H9 (cell line): ENCODE measurements at regions not wholly inside any gene's neighbourhood (a gene's known extent, or its start where the extent isn't known, plus 50 kb on each side); places are given as distances from the start of the nearest gene placed in this dataset.

Experiments used
- DNase-seq: peaks from one replicate; pipeline ENCODE4 v3.0.0-alpha.2; 2017
- H2AFZ ChIP-seq: one replicate; pipeline ENCODE4 v1.6.1; 2013; ENCODE audit warnings: mild to moderate bottlenecking, low read length, control low read depth, moderate library complexity
- H2AK5ac ChIP-seq: 2 replicates; pipeline ENCODE4 v1.6.1; 2013; ENCODE audit warnings: low read length, control low read depth, mixed read lengths; ENCODE audit not compliant: insufficient read length
- H2BK120ac ChIP-seq: one replicate; pipeline ENCODE4 v1.6.1; 2013; ENCODE audit warnings: low read depth, mild to moderate bottlenecking, low read length, control low read depth, inconsistent platforms; ENCODE audit not compliant: poor library complexity, severe bottlenecking
- H2BK12ac ChIP-seq: 2 replicates; pipeline ENCODE4 v1.6.1; 2013; ENCODE audit warnings: low read length, control low read depth, mixed read lengths, low read depth; ENCODE audit not compliant: insufficient read length
- H2BK15ac ChIP-seq: 2 replicates; pipeline ENCODE4 v1.6.1; 2013; ENCODE audit warnings: low read depth, low read length, control low read depth
- H2BK20ac ChIP-seq: one replicate; pipeline ENCODE4 v1.6.1; 2013; ENCODE audit warnings: low read depth, mild to moderate bottlenecking, low read length, control low read depth, inconsistent platforms; ENCODE audit not compliant: poor library complexity, severe bottlenecking
- H2BK5ac ChIP-seq: 2 replicates; pipeline ENCODE4 v1.6.1; 2013; ENCODE audit warnings: low read length, control low read depth, mixed read lengths; ENCODE audit not compliant: insufficient read length
- H3K14ac ChIP-seq: 2 replicates; pipeline ENCODE4 v1.6.1; 2013; ENCODE audit warnings: low read length, control low read depth; ENCODE audit not compliant: insufficient read depth
- H3K18ac ChIP-seq: 2 replicates; pipeline ENCODE4 v1.6.1; 2013; ENCODE audit warnings: low read depth, mild to moderate bottlenecking, mixed read lengths, low read length, control low read depth; ENCODE audit not compliant: insufficient read length
- H3K23ac ChIP-seq: 2 replicates; pipeline ENCODE4 v1.6.1; 2013; ENCODE audit warnings: low read length, control low read depth, mixed read lengths, low read depth; ENCODE audit not compliant: insufficient read length
- H3K23me2 ChIP-seq: 2 replicates; pipeline ENCODE4 v1.6.1; 2013; ENCODE audit warnings: low read depth, mild to moderate bottlenecking, mixed read lengths, low read length, control low read depth; ENCODE audit not compliant: insufficient read length, poor library complexity, severe bottlenecking
- H3K27ac ChIP-seq: 2 replicates; pipeline ENCODE4 v1.5.1; 2013; ENCODE audit warnings: low read length, control low read depth, mixed read lengths, low read depth; ENCODE audit not compliant: insufficient read length
- H3K27me3 ChIP-seq: 2 replicates; pipeline ENCODE4 v1.6.1; 2013; ENCODE audit warnings: low read length, control low read depth, inconsistent platforms; ENCODE audit not compliant: insufficient read depth
- H3K4ac ChIP-seq: 2 replicates; pipeline ENCODE4 v1.6.1; 2013; ENCODE audit warnings: low read depth, mild to moderate bottlenecking, control low read depth, inconsistent platforms, low read length, moderate library complexity
- H3K4me1 ChIP-seq: 2 replicates; pipeline ENCODE4 v1.6.1; 2013; ENCODE audit warnings: low read length, control low read depth, inconsistent platforms; ENCODE audit not compliant: insufficient read depth
- H3K4me2 ChIP-seq: 2 replicates; pipeline ENCODE4 v1.6.1; 2013; ENCODE audit warnings: low read length, control low read depth, mixed read lengths; ENCODE audit not compliant: insufficient read length, insufficient read depth
- H3K56ac ChIP-seq: 2 replicates; pipeline ENCODE4 v1.6.1; 2013; ENCODE audit warnings: low read depth, mild to moderate bottlenecking, mixed read lengths, low read length, control low read depth; ENCODE audit not compliant: insufficient read length
- H3K79me1 ChIP-seq: 2 replicates; pipeline ENCODE4 v1.6.1; 2013; ENCODE audit warnings: low read depth, mild to moderate bottlenecking, moderate library complexity, low read length, control low read depth, inconsistent platforms; ENCODE audit not compliant: insufficient read depth, poor library complexity, severe bottlenecking
- H3K79me2 ChIP-seq: 2 replicates; pipeline ENCODE4 v1.6.1; 2013; ENCODE audit warnings: low read length, control low read depth, inconsistent platforms; ENCODE audit not compliant: insufficient read depth
- H3K9ac ChIP-seq: 2 replicates; pipeline ENCODE4 v1.6.1; 2013; ENCODE audit warnings: low read length, control low read depth, mixed read lengths; ENCODE audit not compliant: insufficient read length; ENCODE audit errors: extremely low read depth
- H3K9me3 ChIP-seq: one replicate; pipeline ENCODE4 v1.6.1; 2013; ENCODE audit warnings: low read depth, low read length, inconsistent platforms; ENCODE audit not compliant: control insufficient read depth
- H3T11ph ChIP-seq: one replicate; pipeline ENCODE4 v1.6.1; 2013; ENCODE audit warnings: mild to moderate bottlenecking, low read length, control low read depth, inconsistent platforms
- H4K20me1 ChIP-seq: one replicate; pipeline ENCODE4 v1.6.1; 2013; ENCODE audit not compliant: control insufficient read depth, insufficient read length, insufficient read depth
- H4K5ac ChIP-seq: 2 replicates; pipeline ENCODE4 v1.6.1; 2013; ENCODE audit warnings: low read depth, mild to moderate bottlenecking, mixed read lengths, low read length, control low read depth; ENCODE audit not compliant: insufficient read length
- H4K8ac ChIP-seq: replicated peaks from 2 replicates; pipeline ENCODE4 v1.6.1; 2013; ENCODE audit warnings: low read length, control low read depth, mixed read lengths, low read depth; ENCODE audit not compliant: insufficient read length
- H4K91ac ChIP-seq: 2 replicates; pipeline ENCODE4 v1.6.1; 2013; ENCODE audit warnings: low read depth, mild to moderate bottlenecking, moderate library complexity, mixed read lengths, low read length, control low read depth; ENCODE audit not compliant: insufficient read length
- H3K27ac Mint-ChIP-seq, 3 experiments: 2 replicates in 2 of 3; 3 replicates in 1 of 3; pipeline ENCODE4 v1.8.0; 2020 to 2021; ENCODE audit warnings: mixed read lengths in 3 of 3, mild to moderate bottlenecking in 1 of 3, moderate library complexity in 1 of 3
- H3K27me3 Mint-ChIP-seq: 2 replicates; pipeline ENCODE4 v1.8.0; 2021; ENCODE audit warnings: low read depth, mild to moderate bottlenecking, moderate library complexity, mixed read lengths
- H3K36me3 Mint-ChIP-seq, 3 experiments: 2 replicates in 2 of 3; 3 replicates in 1 of 3; pipeline ENCODE4 v1.8.0; 2020 to 2021; ENCODE audit warnings: low read depth in 3 of 3, mixed read lengths in 3 of 3; ENCODE audit not compliant: insufficient read depth in 1 of 3
- H3K4me1 Mint-ChIP-seq, 2 experiments: 2 replicates each; pipeline ENCODE4 v1.8.0; 2020; ENCODE audit warnings: mixed read lengths in 2 of 2
- H3K4me3 Mint-ChIP-seq, 2 experiments: 2 replicates in 1 of 2; 3 replicates in 1 of 2; pipeline ENCODE4 v1.8.0; 2020 to 2021; ENCODE audit warnings: mild to moderate bottlenecking in 2 of 2, mixed read lengths in 2 of 2, moderate library complexity in 1 of 2
- H3K9me3 Mint-ChIP-seq, 2 experiments: 2 replicates in 1 of 2; 3 replicates in 1 of 2; pipeline ENCODE4 v1.8.0; 2020; ENCODE audit warnings: mild to moderate bottlenecking in 2 of 2, mixed read lengths in 2 of 2, moderate library complexity in 1 of 2
- CTCF ChIP-seq: fragments of 200-600 bp; sonication (generic); conservative IDR thresholded peaks from 3 replicates; pipeline ENCODE4 v1.8.0; 2021; ENCODE audit warnings: antibody characterized with exemption, mild to moderate bottlenecking
- WGBS: extraction: QIAGEN DNeasy Blood & Tissue Kit; methylation state at CpG from one replicate; pipeline ENCODE4 v1.1.7; 2013; ENCODE audit warnings: missing lambda C conversion rate, low lambda C conversion rate, mixed read lengths; ENCODE audit not compliant: insufficient read length; ENCODE audit errors: extremely low coverage; 5-methylcytosine and 5-hydroxymethylcytosine counted together

DNA sequence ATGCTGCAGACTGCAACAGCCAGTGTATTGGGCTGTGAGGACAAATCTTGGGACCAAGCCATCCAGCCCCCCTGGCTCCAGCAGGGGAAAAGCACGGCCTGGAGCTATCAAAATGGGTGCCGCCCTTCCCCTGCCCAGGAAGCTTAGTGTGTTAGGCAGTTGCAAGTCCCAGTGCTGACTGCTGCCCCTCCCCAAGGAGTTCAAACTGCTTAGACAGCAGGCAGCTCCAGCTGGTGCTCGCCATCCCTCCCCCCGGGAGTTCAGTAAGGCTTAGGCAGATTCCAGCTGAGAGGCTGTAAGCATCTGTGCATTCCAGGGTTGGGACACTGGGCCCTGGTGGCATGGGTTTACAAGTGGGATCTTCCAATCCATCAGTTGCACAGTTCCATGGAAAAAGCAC lies 579.6 kb upstream of the NR5A2 start:
- no peak overlapping the region for H3K4me2 ChIP-seq
- H2AK5ac ChIP-seq: no peak overlapping the region
- Mint-ChIP-seq H3K4me3 (no peak overlapping the region), H3K9me3 (peaks cover 0 to 4% of the 10 kb centered on the region in 2 experiments; a peak in 3 of 5 replicates), H3K27me3 (no peaks in the 10 kb centered on the region; the same call in 1 of the 2 replicates), H3K27ac (no peak overlapping the region), H3K36me3 (no peaks in the 10 kb centered on the region; a peak in 1 of 7 replicates), H3K4me1 (peaks cover 0 to 11% of the 10 kb centered on the region in 2 experiments; a peak in 2 of 4 replicates)
- H3K9me3 ChIP-seq: no peaks in the 10 kb centered on the region
- H2BK120ac ChIP-seq: no peak overlapping the region
- no peaks in the 10 kb centered on the region for H3K79me1 ChIP-seq
- H2BK15ac ChIP-seq: no peak overlapping the region
- H2BK12ac ChIP-seq: no peak overlapping the region
- no peak overlapping the region for H3K9ac ChIP-seq
- H4K91ac ChIP-seq: no peak overlapping the region
- H3K18ac ChIP-seq: no peak overlapping the region
- no peak overlapping the region for H3K56ac ChIP-seq
- H3K4me1 ChIP-seq: no peaks in the 10 kb centered on the region
- H3K79me2 ChIP-seq: no peaks in the 10 kb centered on the region
- H2BK20ac ChIP-seq: no peak overlapping the region
- WGBS: no CpG with 5 or more reads among the region's 4 CpGs
- TF ChIP-seq CTCF: no peak
- no peak overlapping the region for H3K23ac ChIP-seq
- no peak overlapping the region for H3K27ac ChIP-seq
- H3K4ac ChIP-seq: no peak overlapping the region
- H2BK5ac ChIP-seq: no peak overlapping the region
- no peak overlapping the region for H2AFZ ChIP-seq
- no peak overlapping the region for H4K5ac ChIP-seq
- DNase-seq: no peak
- no peak overlapping the region for H3T11ph ChIP-seq
- no peaks in the 10 kb centered on the region for H3K27me3 ChIP-seq
- H3K14ac ChIP-seq: peak overlapping the region; percentile 56; the same call in 1 of the 2 replicates
- no peak overlapping the region for H4K8ac ChIP-seq
- no peaks in the 10 kb centered on the region for H4K20me1 ChIP-seq
- H3K23me2 ChIP-seq: no peaks in the 10 kb centered on the region
